ENCODE measurements at regions not wholly inside any gene's neighbourhood (a gene's known extent, or its start where the extent isn't known, plus 50 kb on each side); places are given as distances from the start of the nearest gene placed in this dataset.

- TF ChIP-seq EZH2 (IDR thresholded peaks at IDR 0.05; ENCODE audit: borderline replicate concordance) (no peak), CTCF (IDR thresholded peaks at IDR 0.05; ENCODE audit: poor library complexity) (peak; percentile 29), EZH2phosphoT487 (IDR thresholded peaks at IDR 0.05; ENCODE audit: low read depth, severe bottlenecking, unreplicated experiment) (no peak)
Measured at GRCh38 chr3:99114565-99115291, 213.2 kb upstream of the DCBLD2 start.
